ENCODE measurements at regions not wholly inside any gene's neighbourhood (a gene's known extent, or its start where the extent isn't known, plus 50 kb on each side); places are given as distances from the start of the nearest gene placed in this dataset.
"Not testable (repeated sequence)": the region's sequence is repeated elsewhere in the genome, so short reads cannot be mapped to it uniquely, and the experiment has no call there.

- intact Hi-C loops (cut with micrococcal nuclease), result no loop called here
Measured at GRCh38 chr3:194057570-194058188, 78.3 kb upstream of the HES1 start.

GRCh38 chr3:194058189-194058571, 77.8 kb upstream of the HES1 start:
- intact Hi-C loops (cut with micrococcal nuclease), result no loop called here

- intact Hi-C loops (cut with micrococcal nuclease), result no loop called here
Measured at GRCh38 chr3:194058753-194059152, 77.2 kb upstream of the HES1 start.

GRCh38 chr3:194061421-194062030, 74.4 kb upstream of the HES1 start:
- intact Hi-C loops (cut with micrococcal nuclease), result no loop called here

- intact Hi-C loops (cut with micrococcal nuclease), result no loop called here
Measured at GRCh38 chr3:194062830-194063229, 73.1 kb upstream of the HES1 start.

- intact Hi-C loops (cut with micrococcal nuclease), result no loop called here
Measured at GRCh38 chr3:194064380-194065332, 71.3 kb upstream of the HES1 start.

GRCh38 chr3:194067327-194067726, 68.6 kb upstream of the HES1 start:
- intact Hi-C loops (cut with micrococcal nuclease), result not testable (repeated sequence)

GRCh38 chr3:194067949-194068362, 68.0 kb upstream of the HES1 start:
- intact Hi-C loops (cut with micrococcal nuclease), result no loop called here

- intact Hi-C loops (cut with micrococcal nuclease), result loop anchor here (5.0 kb wide), 1 partner anchor 68 kb away; the partner anchor contains the start of gene HES1
Measured at GRCh38 chr3:194069421-194070219, 66.3 kb upstream of the HES1 start.

GRCh38 chr3:194070220-194070633, 65.7 kb upstream of the HES1 start:
- intact Hi-C loops (cut with micrococcal nuclease), result loop anchor here (5.0 kb wide), 1 partner anchor 67 kb away; the partner anchor contains the start of gene HES1

- intact Hi-C loops (cut with micrococcal nuclease), result loop anchor here (5.0 kb wide), 1 partner anchor 66 kb away; the partner anchor contains the start of gene HES1
Measured at GRCh38 chr3:194070634-194071409, 65.1 kb upstream of the HES1 start.

- intact Hi-C loops (cut with micrococcal nuclease), result loop anchor here (5.0 kb wide), 1 partner anchor 65 kb away; the partner anchor contains the start of gene HES1
Measured at GRCh38 chr3:194072097-194072428, 63.9 kb upstream of the HES1 start.

GRCh38 chr3:194072691-194073279, 63.2 kb upstream of the HES1 start:
- intact Hi-C loops (cut with micrococcal nuclease), result loop anchor here (5.0 kb wide), 1 partner anchor 65 kb away; the partner anchor contains the start of gene HES1

- intact Hi-C loops (cut with micrococcal nuclease), result loop anchor here (5.0 kb wide), 1 partner anchor 63 kb away; the partner anchor contains the start of gene HES1
Measured at GRCh38 chr3:194073926-194074325, 62.0 kb upstream of the HES1 start.

GRCh38 chr3:194075088-194075615, 60.8 kb upstream of the HES1 start:
- intact Hi-C loops (cut with micrococcal nuclease), result no loop called here

- intact Hi-C loops (cut with micrococcal nuclease), result no loop called here
Measured at GRCh38 chr3:194075802-194076460, 60.0 kb upstream of the HES1 start.

- intact Hi-C loops (cut with micrococcal nuclease), result no loop called here
Measured at GRCh38 chr3:194076475-194076874, 59.5 kb upstream of the HES1 start.

- intact Hi-C loops (cut with micrococcal nuclease), result no loop called here
Measured at GRCh38 chr3:194077602-194078001, 58.3 kb upstream of the HES1 start.

Data from T-helper 2 cell treated with Interferon-gamma antibody and Interleukin-4, amounts not matched to agents 100 ng/mL and 5 ng/mL, for 36 hours (primary cell).